CD4-positive, alpha-beta T cell treated with Interleukin-6 at 100 ng/mL for 8 hours (primary cell): ENCODE measurements at regions not wholly inside any gene's neighbourhood (a gene's known extent, or its start where the extent isn't known, plus 50 kb on each side); places are given as distances from the start of the nearest gene placed in this dataset.

ENCODE experiments used
- DNase-seq: peaks from one replicate; pipeline ENCODE4 v3.0.0-alpha.2; 2020; ENCODE audit warnings: mixed read lengths, low spot score

- DNase-seq, result no peak
These were observed 1512.5 kb downstream of the TECRL start for GRCh38 chr4:62896721-62897120.

GRCh38 chr4:62881901-62882300 is 1527.3 kb downstream of the TECRL start:
- no peak for DNase-seq

- DNase-seq, result no peak
These were observed 1528.0 kb downstream of the TECRL start for GRCh38 chr4:62881210-62881609.

- no peak for DNase-seq
These were observed 1536.4 kb downstream of the TECRL start for GRCh38 chr4:62872856-62873255.

GRCh38 chr4:62871078-62871477 is 1538.2 kb downstream of the TECRL start:
- DNase-seq, result no peak

GRCh38 chr4:62870451-62870850 is 1538.8 kb downstream of the TECRL start:
- DNase-seq, result no peak

GRCh38 chr4:62865261-62865660 is 1544.0 kb downstream of the TECRL start:
- no peak for DNase-seq

- DNase-seq, result no peak
These were observed 1559.6 kb downstream of the TECRL start for GRCh38 chr4:62849696-62850095.

GRCh38 chr4:62835631-62836030 is 1573.6 kb downstream of the TECRL start:
- no peak for DNase-seq

- DNase-seq, result no peak
These were observed 1586.9 kb downstream of the TECRL start for GRCh38 chr4:62822306-62822705.

- DNase-seq, result no peak
These were observed 1592.7 kb downstream of the TECRL start for GRCh38 chr4:62816566-62816965.

- DNase-seq, result no peak
These were observed 1594.7 kb downstream of the TECRL start for GRCh38 chr4:62814510-62815047.

- no peak for DNase-seq
These were observed 1602.4 kb downstream of the TECRL start for GRCh38 chr4:62806816-62807215.

GRCh38 chr4:62804075-62804474 is 1603.9 kb downstream of the ADGRL3 start:
- DNase-seq, result no peak

- DNase-seq, result no peak
These were observed 1597.1 kb downstream of the ADGRL3 start for GRCh38 chr4:62797221-62797620.

GRCh38 chr4:62791386-62791785 is 1591.3 kb downstream of the ADGRL3 start:
- no peak for DNase-seq

- DNase-seq, result no peak
These were observed 1571.9 kb downstream of the ADGRL3 start for GRCh38 chr4:62771983-62772557.

GRCh38 chr4:62740296-62740695 is 1540.2 kb downstream of the ADGRL3 start:
- DNase-seq, result no peak

GRCh38 chr4:62717154-62717553 is 1517.0 kb downstream of the ADGRL3 start:
- DNase-seq, result no peak

GRCh38 chr4:62711575-62711974 is 1511.4 kb downstream of the ADGRL3 start:
- no peak for DNase-seq

GRCh38 chr4:62709618-62710252 is 1509.6 kb downstream of the ADGRL3 start:
- no peak for DNase-seq

GRCh38 chr4:62706423-62706822 is 1506.3 kb downstream of the ADGRL3 start:
- no peak for DNase-seq

- no peak for DNase-seq
These were observed 1483.9 kb downstream of the ADGRL3 start for GRCh38 chr4:62683799-62684566.
